Body of pancreas (tissue), 4 donors: ENCODE measurements at regions not wholly inside any gene's neighbourhood (a gene's known extent, or its start where the extent isn't known, plus 50 kb on each side); places are given as distances from the start of the nearest gene placed in this dataset.

Experiments used
- CTCF ChIP-seq, 7 experiments: fragments of 450-650 bp in 4 of 7; fragments of 200-600 bp in 3 of 7; sonication (generic) in 3 of 7; IDR thresholded peaks; one replicate each; pipeline ENCODE4 v1.5.1; 2016 to 2019; ENCODE audit warnings: antibody characterized with exemption in 7 of 7
- POLR2A ChIP-seq, 3 donors: fragments of 450-650 bp; IDR thresholded peaks; one replicate each; pipeline ENCODE4 v1.6.1; 2016; ENCODE audit warnings: antibody characterized with exemption in 3 of 3, mild to moderate bottlenecking in 2 of 3

GRCh38 chr2:150689590-150689989 lies 202.1 kb upstream of the RND3 start:
- TF ChIP-seq CTCF (IDR thresholded peaks at IDR 0.05) (no peak), POLR2A (IDR thresholded peaks at IDR 0.05) (no peak)
